ENCODE measurements at regions not wholly inside any gene's neighbourhood (a gene's known extent, or its start where the extent isn't known, plus 50 kb on each side); places are given as distances from the start of the nearest gene placed in this dataset.

DNA sequence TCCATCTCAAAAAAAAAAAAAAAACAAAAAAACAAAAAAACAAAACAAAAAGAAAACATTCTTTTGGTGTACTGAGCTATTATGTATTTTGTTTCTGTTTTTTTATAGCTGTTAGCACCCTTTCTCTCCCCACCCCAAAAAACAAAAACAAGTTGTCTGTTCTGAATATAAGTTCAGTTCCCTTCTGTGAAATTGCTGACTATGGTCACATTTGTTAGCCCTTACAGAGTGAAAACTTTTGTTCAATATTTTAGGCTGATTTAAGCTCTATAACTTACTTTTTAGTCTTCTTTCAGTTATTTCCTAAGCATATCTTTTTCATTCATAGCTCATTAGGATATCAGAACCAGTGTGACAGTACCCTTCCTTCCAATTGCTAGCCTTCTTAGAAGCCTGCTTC, 1056.6 kb upstream of the NCAM2 start:
- no peaks in the 10 kb centered on the region for H3K9me3 ChIP-seq (ENCODE audit: low read depth)
- no peaks in the 10 kb centered on the region for H4K20me1 ChIP-seq (ENCODE audit: insufficient read depth)
- no peak for DNase-seq
- no peaks in the 10 kb centered on the region for H3F3A ChIP-seq (ENCODE audit: insufficient read depth)
- no peaks in the 10 kb centered on the region for H3K4me1 ChIP-seq (ENCODE audit: insufficient read depth)
- no peaks in the 10 kb centered on the region for H3K36me3 ChIP-seq (ENCODE audit: low read depth)
- no peaks in the 10 kb centered on the region for H3K27me3 ChIP-seq (replicated peaks; ENCODE audit: insufficient read depth)
- no peak overlapping the region for H2AFZ ChIP-seq
- no peaks in the 10 kb centered on the region for H3K79me2 ChIP-seq (ENCODE audit: insufficient read depth)
- H3K4me2 ChIP-seq (ENCODE audit: unreplicated experiment) = no peak overlapping the region
- TF ChIP-seq EZH2 (IDR thresholded peaks at IDR 0.05; ENCODE audit: insufficient read depth, poor library complexity, severe bottlenecking) (no peak), EZH2phosphoT487 (IDR thresholded peaks at IDR 0.05; ENCODE audit: insufficient read depth, low read depth) (no peak)
- H3K27ac ChIP-seq = no peak overlapping the region
- no peak overlapping the region for H3K9ac ChIP-seq
- no peaks in the 10 kb centered on the region; the same call in 1 of the 2 replicates for H3K9me2 ChIP-seq (ENCODE audit: insufficient read depth)
- in situ Hi-C loops (cut with MboI) = no loop called here
- H3K4me3 ChIP-seq = no peak overlapping the region

- DNase-seq = no peak
- in situ Hi-C loops (cut with MboI) = no loop called here
- TF ChIP-seq EZH2 (IDR thresholded peaks at IDR 0.05; ENCODE audit: insufficient read depth, poor library complexity, severe bottlenecking) (no peak), EZH2phosphoT487 (IDR thresholded peaks at IDR 0.05; ENCODE audit: insufficient read depth, low read depth) (no peak)
- Histone ChIP-seq H3K9ac (no peak overlapping the region), H3K4me1 (ENCODE audit: insufficient read depth) (no peaks in the 10 kb centered on the region), H3K9me2 (ENCODE audit: insufficient read depth) (no peaks in the 10 kb centered on the region), H3K27me3 (replicated peaks; ENCODE audit: insufficient read depth) (no peaks in the 10 kb centered on the region), H3K79me2 (ENCODE audit: insufficient read depth) (no peaks in the 10 kb centered on the region), H3K4me2 (ENCODE audit: unreplicated experiment) (no peak overlapping the region), H2AFZ (no peak overlapping the region), H3K4me3 (no peak overlapping the region), H4K20me1 (ENCODE audit: insufficient read depth) (no peaks in the 10 kb centered on the region; the same call in 1 of the 2 replicates), H3K27ac (no peak overlapping the region), H3K9me3 (ENCODE audit: low read depth) (no peaks in the 10 kb centered on the region), H3K36me3 (ENCODE audit: low read depth) (no peaks in the 10 kb centered on the region), H3F3A (ENCODE audit: insufficient read depth) (no peaks in the 10 kb centered on the region)
- WGBS, 2 experiments (ENCODE audit: low coverage in 1 of 2, low lambda C conversion rate in 2 of 2, missing lambda C conversion rate in 2 of 2) = 15 to 23% methylated on average over 2 of the region's 2 CpGs
These were observed 1047.9 kb upstream of the NCAM2 start for GRCh38 chr21:19950347-19950746.

GRCh38 chr21:19969156-19969555, 1029.1 kb upstream of the NCAM2 start:
- no peak for DNase-seq
- H3K27me3 ChIP-seq (replicated peaks; ENCODE audit: insufficient read depth) = no peaks in the 10 kb centered on the region
- no peak overlapping the region for H3K9ac ChIP-seq
- H3K27ac ChIP-seq = no peak overlapping the region
- in situ Hi-C loops (cut with MboI) = no loop called here
- H3K4me3 ChIP-seq = no peak overlapping the region
- H3K79me2 ChIP-seq (ENCODE audit: insufficient read depth) = no peaks in the 10 kb centered on the region
- no peaks in the 10 kb centered on the region for H3K9me2 ChIP-seq (ENCODE audit: insufficient read depth)
- no peaks in the 10 kb centered on the region for H3K9me3 ChIP-seq (ENCODE audit: low read depth)
- TF ChIP-seq EZH2phosphoT487 (IDR thresholded peaks at IDR 0.05; ENCODE audit: insufficient read depth, low read depth) (no peak), EZH2 (IDR thresholded peaks at IDR 0.05; ENCODE audit: insufficient read depth, poor library complexity, severe bottlenecking) (no peak)
- no peaks in the 10 kb centered on the region for H3K4me1 ChIP-seq (ENCODE audit: insufficient read depth)
- no peaks in the 10 kb centered on the region for H3K36me3 ChIP-seq (ENCODE audit: low read depth)
- no peak overlapping the region for H3K4me2 ChIP-seq (ENCODE audit: unreplicated experiment)
- H3F3A ChIP-seq (ENCODE audit: insufficient read depth) = no peaks in the 10 kb centered on the region
- H4K20me1 ChIP-seq (ENCODE audit: insufficient read depth) = no peaks in the 10 kb centered on the region
- no peak overlapping the region for H2AFZ ChIP-seq

GRCh38 chr21:19981938-19982337, 1016.3 kb upstream of the NCAM2 start:
- Histone ChIP-seq H3F3A (ENCODE audit: insufficient read depth) (no peaks in the 10 kb centered on the region), H3K4me2 (ENCODE audit: unreplicated experiment) (no peak overlapping the region), H3K27ac (no peak overlapping the region), H3K27me3 (replicated peaks; ENCODE audit: insufficient read depth) (no peaks in the 10 kb centered on the region), H3K4me1 (ENCODE audit: insufficient read depth) (no peaks in the 10 kb centered on the region), H3K79me2 (ENCODE audit: insufficient read depth) (no peaks in the 10 kb centered on the region), H3K9ac (no peak overlapping the region), H2AFZ (no peak overlapping the region), H3K9me2 (ENCODE audit: insufficient read depth) (no peaks in the 10 kb centered on the region), H4K20me1 (ENCODE audit: insufficient read depth) (no peaks in the 10 kb centered on the region), H3K36me3 (ENCODE audit: low read depth) (no peaks in the 10 kb centered on the region), H3K9me3 (ENCODE audit: low read depth) (no peaks in the 10 kb centered on the region), H3K4me3 (no peak overlapping the region)
- WGBS, 2 experiments (ENCODE audit: low coverage in 1 of 2, low lambda C conversion rate in 2 of 2, missing lambda C conversion rate in 2 of 2) = 21% methylated on average over 4 of the region's 4 CpGs
- no peak for DNase-seq
- TF ChIP-seq EZH2phosphoT487 (IDR thresholded peaks at IDR 0.05; ENCODE audit: insufficient read depth, low read depth) = no peak
- no peak for TF ChIP-seq EZH2 (IDR thresholded peaks at IDR 0.05; ENCODE audit: insufficient read depth, poor library complexity, severe bottlenecking)
- in situ Hi-C loops (cut with MboI) = no loop called here

DNA sequence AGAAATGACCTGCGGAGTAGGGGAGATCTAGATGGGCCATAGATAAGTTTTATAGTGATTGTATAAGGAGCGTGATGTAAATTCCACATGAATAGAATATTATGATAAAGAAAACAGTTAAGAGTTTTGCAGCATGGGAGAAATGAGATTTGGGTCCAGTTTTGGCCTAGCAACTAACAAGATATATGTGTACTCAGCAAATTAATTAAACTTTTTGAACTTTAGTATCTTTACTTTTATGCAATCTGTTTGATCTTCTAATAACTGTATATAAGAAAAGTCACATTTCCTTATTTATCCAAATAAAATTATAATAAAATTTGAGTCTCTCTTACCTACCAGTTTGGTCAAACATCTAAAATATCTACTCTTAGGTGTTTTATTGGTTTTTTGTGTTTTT, 1011.8 kb upstream of the NCAM2 start:
- in situ Hi-C loops (cut with MboI) = no loop called here
- Histone ChIP-seq H3K27ac (no peak overlapping the region), H3K79me2 (ENCODE audit: insufficient read depth) (no peaks in the 10 kb centered on the region), H3K9me3 (ENCODE audit: low read depth) (no peaks in the 10 kb centered on the region), H3K27me3 (replicated peaks; ENCODE audit: insufficient read depth) (no peaks in the 10 kb centered on the region), H3K36me3 (ENCODE audit: low read depth) (no peaks in the 10 kb centered on the region), H3K4me3 (no peak overlapping the region), H3K4me1 (ENCODE audit: insufficient read depth) (no peaks in the 10 kb centered on the region), H3F3A (ENCODE audit: insufficient read depth) (no peaks in the 10 kb centered on the region), H4K20me1 (ENCODE audit: insufficient read depth) (no peaks in the 10 kb centered on the region), H2AFZ (no peak overlapping the region), H3K9ac (no peak overlapping the region), H3K9me2 (ENCODE audit: insufficient read depth) (no peaks in the 10 kb centered on the region), H3K4me2 (ENCODE audit: unreplicated experiment) (no peak overlapping the region)
- no peak for DNase-seq
- TF ChIP-seq EZH2phosphoT487 (IDR thresholded peaks at IDR 0.05; ENCODE audit: insufficient read depth, low read depth) (no peak), EZH2 (IDR thresholded peaks at IDR 0.05; ENCODE audit: insufficient read depth, poor library complexity, severe bottlenecking) (no peak)
- WGBS, 2 experiments (ENCODE audit: low coverage in 1 of 2, low lambda C conversion rate in 2 of 2, missing lambda C conversion rate in 2 of 2) = 28 to 40% methylated on average over 2 of the region's 2 CpGs
